Right cardiac atrium (tissue), 5 donors: ENCODE measurements at regions not wholly inside any gene's neighbourhood (a gene's known extent, or its start where the extent isn't known, plus 50 kb on each side); places are given as distances from the start of the nearest gene placed in this dataset.

Source experiments
- ATAC-seq, 2 donors: fragments of 200-7000 bp; cut with Tn5 transposase; one replicate each; pipeline versions ENCODE4 v1.8.0 to v1.9.1; 2020; ENCODE audit warnings: moderate library complexity in 2 of 2, mild to moderate bottlenecking in 1 of 2
- DNase-seq, 3 donors: peaks; one replicate each; pipeline ENCODE4 v3.0.0-alpha.2; 2020
- H3K27ac ChIP-seq: one replicate; pipeline ENCODE4 v1.5.1; 2013; ENCODE audit warnings: mild to moderate bottlenecking, low read length, control low read depth, moderate library complexity
- H3K27me3 ChIP-seq: one replicate; pipeline ENCODE4 v1.6.1; 2013; ENCODE audit not compliant: control insufficient read depth, insufficient read depth
- H3K4me1 ChIP-seq: one replicate; pipeline ENCODE4 v1.6.1; 2013; ENCODE audit warnings: low read length; ENCODE audit not compliant: control insufficient read depth, insufficient read depth
- H3K4me3 ChIP-seq: one replicate; pipeline ENCODE4 v1.5.1; 2013; ENCODE audit warnings: low read length, control low read depth
- H3K9me3 ChIP-seq: one replicate; pipeline ENCODE4 v1.6.1; 2013; ENCODE audit warnings: low read length; ENCODE audit not compliant: control insufficient read depth
- WGBS: extraction: QIAGEN DNeasy Blood & Tissue Kit; methylation state at CpG from one replicate; pipeline ENCODE4 v1.1.7; 2013; 5-methylcytosine and 5-hydroxymethylcytosine counted together
- intact Hi-C, 4 donors: fragments of 100-400 bp; cut with DNase I; formaldehyde crosslinking; loops; one replicate each; pipeline versions ENCODE4 v1.11.0 to v1.14.0; 2022 to 2023
- donor health status: healthy with polysubstance abuse.
- donor health status: DM: no; HTN: yes; CAD: no.
- donor health status: DM: no; HTN: no; CAD: no.
- donor health status: DM: no; HTN: yes; CAD: no; lungs with severe emphysema.
- donor health status: DM: yes; HTN: yes; CAD: no.

- intact Hi-C loops = loop anchor here in 3 of 4 donors (5.0 to 10.0 kb wide), 5 partner anchors 140 to 425 kb away; no protein-coding TSS in a partner anchor
- Histone ChIP-seq H3K4me3 (no peak overlapping the region), H3K4me1 (peaks cover 3% of the 10 kb centered on the region), H3K27me3 (no peaks in the 10 kb centered on the region), H3K9me3 (no peaks in the 10 kb centered on the region), H3K27ac (no peak overlapping the region)
- WGBS = 25% methylated on average over 3 of the region's 3 CpGs
- ATAC-seq (peak in 1 of 2 donors; percentile 46), DNase-seq (no peak)
Measured at GRCh38 chr12:30847259-30847658, 79.3 kb upstream of the TSPAN11 start.

GRCh38 chr12:30846776-30847175 lies 79.8 kb upstream of the TSPAN11 start:
- peaks cover 2% of the 10 kb centered on the region for H3K4me1 ChIP-seq
- WGBS = 90% methylated on average over 4 of the region's 4 CpGs
- ATAC-seq = no peak

GRCh38 chr12:30845676-30846075 lies 80.9 kb upstream of the TSPAN11 start:
- Histone ChIP-seq H3K4me1 (no peaks in the 10 kb centered on the region), H3K27ac (no peak overlapping the region), H3K4me3 (no peak overlapping the region), H3K9me3 (no peaks in the 10 kb centered on the region), H3K27me3 (no peaks in the 10 kb centered on the region)
- WGBS = 74% methylated on average over 5 of the region's 5 CpGs
- DNase-seq = no peak
- intact Hi-C loops = loop anchor here in 3 of 4 donors (5.0 to 10.0 kb wide), 5 partner anchors 142 to 427 kb away; no protein-coding TSS in a partner anchor
- no peak for ATAC-seq

More at GRCh38 chr12:30846776-30847175, 79.8 kb upstream of the TSPAN11 start:
- Histone ChIP-seq H3K27me3 (no peaks in the 10 kb centered on the region), H3K9me3 (no peaks in the 10 kb centered on the region), H3K27ac (no peak overlapping the region), H3K4me3 (no peak overlapping the region)
- no peak for DNase-seq
- intact Hi-C loops = loop anchor here in 3 of 4 donors (5.0 to 10.0 kb wide), 5 partner anchors 141 to 426 kb away; no protein-coding TSS in a partner anchor

- no peak for DNase-seq
- intact Hi-C loops = loop anchor here in 1 of 4 donors (10.0 kb wide), 2 partner anchors 392 to 422 kb away; no protein-coding TSS in a partner anchor
- WGBS = 69% methylated on average over 3 of the region's 3 CpGs
- no peak overlapping the region for H3K27ac ChIP-seq
- no peaks in the 10 kb centered on the region for H3K4me1 ChIP-seq
- ATAC-seq = no peak
- no peaks in the 10 kb centered on the region for H3K27me3 ChIP-seq
- no peak overlapping the region for H3K4me3 ChIP-seq
- no peaks in the 10 kb centered on the region for H3K9me3 ChIP-seq
Measured at GRCh38 chr12:30843211-30843610, 83.3 kb upstream of the TSPAN11 start.

- DNase-seq (no peak), ATAC-seq (no peak)
- Histone ChIP-seq H3K4me1 (no peaks in the 10 kb centered on the region), H3K27ac (no peak overlapping the region), H3K9me3 (no peaks in the 10 kb centered on the region), H3K4me3 (no peak overlapping the region), H3K27me3 (no peaks in the 10 kb centered on the region)
- 83% methylated on average over 3 of the region's 3 CpGs for WGBS
- intact Hi-C loops = loop anchor here in 1 of 4 donors (10.0 kb wide), 2 partner anchors 394 to 424 kb away; no protein-coding TSS in a partner anchor
Measured at GRCh38 chr12:30840715-30841114, 85.8 kb upstream of the TSPAN11 start.

- no peaks in the 10 kb centered on the region for H3K27me3 ChIP-seq
- no peak for ATAC-seq
- H3K27ac ChIP-seq = no peak overlapping the region
- 72% methylated on average over 7 of the region's 7 CpGs for WGBS
- H3K4me1 ChIP-seq = no peaks in the 10 kb centered on the region
- DNase-seq = no peak
- intact Hi-C loops = loop anchor here in 1 of 4 donors (10.0 kb wide), 2 partner anchors 395 to 425 kb away; no protein-coding TSS in a partner anchor
- no peaks in the 10 kb centered on the region for H3K9me3 ChIP-seq
- H3K4me3 ChIP-seq = no peak overlapping the region
Measured at GRCh38 chr12:30839643-30840220, 85.0 kb upstream of the CAPRIN2 start.

GRCh38 chr12:30837595-30837994 lies 82.8 kb upstream of the CAPRIN2 start:
- DNase-seq (no peak), ATAC-seq (no peak)
- Histone ChIP-seq H3K4me3 (no peak overlapping the region), H3K27ac (no peak overlapping the region), H3K27me3 (no peaks in the 10 kb centered on the region), H3K4me1 (no peaks in the 10 kb centered on the region), H3K9me3 (no peaks in the 10 kb centered on the region)
- WGBS = 65% methylated on average over 7 of the region's 7 CpGs
- intact Hi-C loops = no loop called here

GRCh38 chr12:30836656-30837445 lies 82.1 kb upstream of the CAPRIN2 start:
- ATAC-seq (no peak), DNase-seq (no peak)
- 79% methylated on average over 12 of the region's 12 CpGs for WGBS
- intact Hi-C loops = no loop called here
- Histone ChIP-seq H3K27ac (no peak overlapping the region), H3K4me1 (no peaks in the 10 kb centered on the region), H3K9me3 (no peaks in the 10 kb centered on the region), H3K4me3 (no peak overlapping the region), H3K27me3 (no peaks in the 10 kb centered on the region)

- intact Hi-C loops = no loop called here
- no peaks in the 10 kb centered on the region for H3K9me3 ChIP-seq
- no peak for ATAC-seq
- H3K4me1 ChIP-seq = no peaks in the 10 kb centered on the region
- 72% methylated on average over 4 of the region's 4 CpGs for WGBS
- no peak overlapping the region for H3K27ac ChIP-seq
- H3K4me3 ChIP-seq = no peak overlapping the region
- no peaks in the 10 kb centered on the region for H3K27me3 ChIP-seq
- no peak for DNase-seq
Measured at GRCh38 chr12:30835216-30835615, 80.5 kb upstream of the CAPRIN2 start.

GRCh38 chr12:30830751-30831150 lies 76.0 kb upstream of the CAPRIN2 start:
- Histone ChIP-seq H3K27me3 (no peaks in the 10 kb centered on the region), H3K4me3 (no peak overlapping the region), H3K9me3 (no peaks in the 10 kb centered on the region), H3K27ac (no peak overlapping the region), H3K4me1 (no peaks in the 10 kb centered on the region)
- ATAC-seq (no peak), DNase-seq (no peak)
- WGBS = 93% methylated on average over 2 of the region's 2 CpGs
- intact Hi-C loops = no loop called here

- no peak for DNase-seq
- 87% methylated on average over 1 of the region's 1 CpG for WGBS
- Histone ChIP-seq H3K27me3 (no peaks in the 10 kb centered on the region), H3K4me1 (no peaks in the 10 kb centered on the region), H3K9me3 (no peaks in the 10 kb centered on the region), H3K4me3 (no peak overlapping the region), H3K27ac (no peak overlapping the region)
- ATAC-seq = no peak
- intact Hi-C loops = no loop called here
Measured at GRCh38 chr12:30829876-30830275, 75.1 kb upstream of the CAPRIN2 start.
